ENCODE measurements at regions not wholly inside any gene's neighbourhood (a gene's known extent, or its start where the extent isn't known, plus 50 kb on each side); places are given as distances from the start of the nearest gene placed in this dataset.

DNA sequence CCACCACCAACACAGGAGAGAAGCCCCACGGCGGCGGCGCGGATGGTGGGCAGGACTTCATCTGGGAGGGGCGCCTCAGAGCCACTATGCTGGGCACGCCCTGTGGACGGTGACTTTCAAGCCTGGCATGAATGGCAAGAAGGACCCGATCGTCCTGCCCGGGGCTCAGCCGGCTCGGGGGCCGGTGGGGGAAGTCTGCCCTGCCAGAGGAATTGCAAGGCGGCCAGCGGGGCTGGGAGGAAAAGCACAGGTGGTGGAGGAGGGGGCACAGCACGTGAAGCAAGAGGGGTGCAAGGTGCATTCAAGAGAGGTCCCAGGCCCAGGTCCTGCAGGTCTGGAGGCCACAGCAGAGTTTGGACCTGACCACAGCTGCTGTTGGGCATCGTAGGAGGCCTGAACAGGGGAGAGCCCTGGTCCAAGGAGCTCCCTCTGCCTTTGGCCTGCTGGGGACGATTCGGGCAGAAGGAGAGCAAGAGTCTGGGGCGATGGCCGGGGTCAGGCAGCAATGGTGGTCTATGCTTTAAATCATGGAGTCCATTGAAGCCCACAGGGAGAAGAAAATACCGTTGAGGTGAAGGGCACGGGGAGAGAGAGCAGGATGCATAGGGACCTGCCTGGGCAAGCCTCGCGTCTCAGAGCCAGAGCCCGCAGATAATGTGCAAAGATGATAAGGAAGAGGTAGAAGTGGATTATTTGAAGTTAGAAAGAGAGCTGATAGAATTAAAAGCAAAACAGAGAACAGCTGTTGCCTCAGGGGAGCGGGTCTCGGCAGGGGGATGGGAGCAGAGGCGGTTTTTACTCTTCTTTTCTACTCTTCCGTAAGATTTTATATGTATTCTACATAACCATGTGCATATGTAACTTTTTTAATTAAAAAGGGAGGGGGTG, 82.6 kb upstream of the SHISAL1 start:
- CTCF ChIA-PET = no interaction called here
- H3K27me3 ChIP-seq (ENCODE audit: control insufficient read depth in 2 of 2, insufficient read depth in 2 of 2, low read length in 2 of 2) = no peaks in the 10 kb centered on the region
- no peaks in the 10 kb centered on the region for H3K9me3 ChIP-seq (replicated peaks; ENCODE audit: control insufficient read depth, insufficient read depth, low read length)
- H4K20me1 ChIP-seq (replicated peaks; ENCODE audit: control insufficient read depth, extremely low read depth, insufficient read depth, low read length) = no peaks in the 10 kb centered on the region
- POLR2A ChIA-PET = no interaction called here
- H3K79me2 ChIP-seq (ENCODE audit: control insufficient read depth, insufficient read depth, low read length) = no peaks in the 10 kb centered on the region
- no peaks in the 10 kb centered on the region for H3K9me1 ChIP-seq (replicated peaks; ENCODE audit: control insufficient read depth, extremely low read depth, insufficient read depth, low read length)
- TF ChIP-seq MYC (IDR thresholded peaks at IDR 0.05; ENCODE audit: low read depth, low read length) = no peak
- no peak for TF ChIP-seq POLR2A (IDR thresholded peaks at IDR 0.05; ENCODE audit: low read depth, low read length)
- TF ChIP-seq, protein P1, sequence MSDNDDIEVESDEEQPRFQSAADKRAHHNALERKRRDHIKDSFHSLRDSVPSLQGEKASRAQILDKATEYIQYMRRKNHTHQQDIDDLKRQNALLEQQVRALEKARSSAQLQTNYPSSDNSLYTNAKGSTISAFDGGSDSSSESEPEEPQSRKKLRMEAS (IDR thresholded peaks at IDR 0.05; ENCODE audit: insufficient read depth, insufficient read length) = no peak
- TF ChIP-seq EZH2 (IDR thresholded peaks at IDR 0.05; ENCODE audit: borderline replicate concordance, low read depth, low read length, severe bottlenecking) = no peak
- TF ChIP-seq, protein P2, sequence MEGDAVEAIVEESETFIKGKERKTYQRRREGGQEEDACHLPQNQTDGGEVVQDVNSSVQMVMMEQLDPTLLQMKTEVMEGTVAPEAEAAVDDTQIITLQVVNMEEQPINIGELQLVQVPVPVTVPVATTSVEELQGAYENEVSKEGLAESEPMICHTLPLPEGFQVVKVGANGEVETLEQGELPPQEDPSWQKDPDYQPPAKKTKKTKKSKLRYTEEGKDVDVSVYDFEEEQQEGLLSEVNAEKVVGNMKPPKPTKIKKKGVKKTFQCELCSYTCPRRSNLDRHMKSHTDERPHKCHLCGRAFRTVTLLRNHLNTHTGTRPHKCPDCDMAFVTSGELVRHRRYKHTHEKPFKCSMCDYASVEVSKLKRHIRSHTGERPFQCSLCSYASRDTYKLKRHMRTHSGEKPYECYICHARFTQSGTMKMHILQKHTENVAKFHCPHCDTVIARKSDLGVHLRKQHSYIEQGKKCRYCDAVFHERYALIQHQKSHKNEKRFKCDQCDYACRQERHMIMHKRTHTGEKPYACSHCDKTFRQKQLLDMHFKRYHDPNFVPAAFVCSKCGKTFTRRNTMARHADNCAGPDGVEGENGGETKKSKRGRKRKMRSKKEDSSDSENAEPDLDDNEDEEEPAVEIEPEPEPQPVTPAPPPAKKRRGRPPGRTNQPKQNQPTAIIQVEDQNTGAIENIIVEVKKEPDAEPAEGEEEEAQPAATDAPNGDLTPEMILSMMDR (IDR thresholded peaks at IDR 0.05; ENCODE audit: extremely low read depth in 1 of 2, insufficient read depth in 1 of 2, low read depth in 1 of 2, low read length in 2 of 2) = no peak
- no peak for TF ChIP-seq JUN (IDR thresholded peaks at IDR 0.05; ENCODE audit: borderline replicate concordance, insufficient read depth, insufficient read length, low read depth)
- TF ChIP-seq GATA2 (IDR thresholded peaks at IDR 0.05; ENCODE audit: insufficient read depth, insufficient read length, low read depth, low read length) = no peak
- TF ChIP-seq FOS (IDR thresholded peaks at IDR 0.05; ENCODE audit: borderline replicate concordance, insufficient read depth, low read length) = no peak
- no peak for TF ChIP-seq POLR2AphosphoS5 (IDR thresholded peaks at IDR 0.05; ENCODE audit: insufficient read depth, low read depth, low read length)
- no peaks in the 10 kb centered on the region for H3K36me3 ChIP-seq (ENCODE audit: control insufficient read depth in 2 of 2, extremely low read depth in 1 of 2, insufficient read depth in 2 of 2, low read length in 2 of 2)
- H3K27ac ChIP-seq (ENCODE audit: insufficient read depth, low read depth, low read length) = no peak overlapping the region
- H3K4me3 ChIP-seq (replicated peaks in 1 of 3; ENCODE audit: insufficient read depth in 1 of 3, low read depth in 1 of 3, low read length in 3 of 3) = no peak overlapping the region
- DNase-seq (ENCODE audit: low read depth, low spot score) (no peak), FAIRE-seq (no peak)
- intact Hi-C loops (cut with micrococcal nuclease) (no loop called here), dilution Hi-C loops (cut with MboI; ENCODE audit: extremely low pct_ligation_motif_present, low sequenced_read_pairs) (no loop called here)
- no peak overlapping the region for H2AFZ ChIP-seq (ENCODE audit: low read depth, low read length)
- H3K4me1 ChIP-seq (ENCODE audit: control insufficient read depth, extremely low read depth, insufficient read depth, low read length) = no peaks in the 10 kb centered on the region
- BruUV-seq (replicated peaks) = no TSS peak
- no peak overlapping the region for H3K9ac ChIP-seq (replicated peaks; ENCODE audit: extremely low read depth, insufficient read depth, low read length)
- H3K4me2 ChIP-seq (ENCODE audit: insufficient read depth, low read length) = no peak overlapping the region

All from endothelial cell of umbilical vein (primary cell).